ENCODE measurements at regions not wholly inside any gene's neighbourhood (a gene's known extent, or its start where the extent isn't known, plus 50 kb on each side); places are given as distances from the start of the nearest gene placed in this dataset.

- DNase-seq: no peak
Observed at GRCh38 chr16:66240631-66241395, 125.7 kb upstream of the CDH5 start.

GRCh38 chr16:66240088-66240487 is 126.4 kb upstream of the CDH5 start:
- no peak for DNase-seq

DNA sequence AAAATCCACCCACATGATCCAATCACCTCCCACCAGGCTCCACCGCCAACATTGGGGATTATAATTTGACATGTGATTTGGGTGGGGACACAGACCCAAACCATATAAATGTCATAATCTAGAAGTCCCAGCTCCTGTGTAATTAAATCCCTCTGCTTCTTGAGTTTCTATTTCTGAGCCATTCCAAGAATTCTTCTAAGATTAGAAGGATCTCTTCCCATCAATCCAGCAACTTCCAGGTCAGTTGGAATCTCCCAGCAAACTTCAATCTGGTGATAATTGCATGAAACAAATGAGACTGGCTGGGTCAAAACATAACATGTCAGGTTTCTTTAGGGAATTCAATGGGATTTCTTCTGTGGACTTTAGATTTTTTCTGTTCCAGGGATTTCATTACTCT is 127.8 kb upstream of the CDH5 start:
- no peak for DNase-seq

GRCh38 chr16:66236301-66236700 is 130.2 kb upstream of the CDH5 start:
- no peak for DNase-seq

- no peak for DNase-seq
Observed at GRCh38 chr16:66231452-66232160, 134.9 kb upstream of the CDH5 start.

DNA sequence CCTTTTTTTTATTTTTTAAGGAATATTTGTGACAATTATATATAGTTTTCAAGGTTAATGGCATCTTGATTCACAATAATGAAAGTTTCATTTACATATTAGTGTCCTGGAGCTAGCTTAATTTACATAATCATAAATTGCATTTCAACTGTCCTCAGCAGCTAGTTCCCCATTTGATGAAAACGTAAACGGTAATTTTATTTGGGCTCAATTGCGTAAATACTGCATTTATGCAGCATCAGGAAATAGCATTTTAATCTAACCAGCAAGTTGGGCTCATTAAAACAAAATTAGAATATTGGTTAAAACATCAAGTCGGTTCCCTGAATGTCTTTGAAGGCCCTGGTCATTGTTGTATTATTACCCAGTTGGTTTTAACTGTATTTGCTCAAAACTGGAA is 136.8 kb upstream of the CDH5 start:
- no peak for DNase-seq

DNA sequence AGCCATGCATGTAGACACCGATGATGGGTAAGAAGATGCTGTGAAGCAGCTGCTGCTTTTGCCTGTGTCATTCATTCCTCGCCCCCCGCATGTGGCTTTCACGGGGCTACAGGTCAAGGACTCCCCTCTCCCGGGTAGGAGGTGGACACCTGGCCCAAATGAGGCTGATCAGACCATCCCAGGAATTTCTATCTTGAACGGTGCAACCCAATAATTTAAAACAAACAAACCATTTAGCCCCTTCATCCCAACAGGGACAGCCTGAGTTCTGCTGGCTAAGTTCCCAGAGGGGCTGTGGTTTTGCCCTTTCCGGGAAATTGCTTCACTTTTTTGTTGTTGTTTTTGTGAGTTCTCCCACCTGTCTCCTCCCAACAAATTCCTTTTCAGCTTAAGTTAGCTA is 137.7 kb upstream of the CDH5 start:
- DNase-seq: no peak

GRCh38 chr16:66227766-66228530 is 138.5 kb upstream of the CDH5 start:
- no peak for DNase-seq

DNA sequence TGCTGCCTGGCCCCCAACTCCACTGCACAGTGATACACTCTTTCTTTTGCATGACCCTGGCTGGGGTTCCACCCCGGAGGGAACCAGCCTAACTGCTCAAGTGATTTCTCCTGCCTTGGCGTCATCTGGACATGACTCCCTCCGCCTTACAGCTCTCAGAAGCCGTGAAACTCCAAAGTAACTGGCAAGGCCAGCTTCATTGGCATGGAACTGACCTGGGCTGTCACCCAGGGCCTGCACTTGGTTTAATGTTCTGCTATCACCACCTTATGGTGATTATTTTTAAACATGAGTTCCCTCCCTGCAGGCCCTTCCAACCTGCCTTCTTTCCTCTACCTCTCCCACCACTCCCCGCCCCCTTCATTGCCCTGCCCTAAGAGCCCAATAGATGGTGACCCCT is 139.7 kb upstream of the CDH5 start:
- DNase-seq: no peak

- DNase-seq: no peak
Observed at GRCh38 chr16:66225696-66226095, 140.8 kb upstream of the CDH5 start.

- DNase-seq: no peak
Observed at GRCh38 chr16:66224626-66225025, 141.9 kb upstream of the CDH5 start.

DNA sequence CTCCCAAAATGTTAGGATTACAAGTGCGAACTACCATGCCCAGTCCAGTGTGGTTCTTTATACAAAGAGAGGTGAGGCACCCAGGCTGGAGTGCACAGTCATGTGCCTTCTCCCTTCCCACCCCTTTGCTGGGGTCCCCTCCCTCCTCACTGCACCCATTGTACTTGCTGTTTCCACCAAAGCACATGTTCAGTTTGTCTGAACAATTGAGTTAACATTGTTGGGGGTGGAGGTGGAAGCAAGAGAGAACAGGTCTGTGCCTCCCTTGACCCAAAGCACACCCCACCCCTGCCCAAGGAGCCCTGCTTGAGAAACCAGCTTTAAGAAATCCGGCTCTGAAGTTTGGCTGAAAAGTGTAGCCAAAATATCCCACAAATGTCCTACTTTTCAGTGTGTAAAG is 142.3 kb upstream of the CDH5 start:
- no peak for DNase-seq

DNA sequence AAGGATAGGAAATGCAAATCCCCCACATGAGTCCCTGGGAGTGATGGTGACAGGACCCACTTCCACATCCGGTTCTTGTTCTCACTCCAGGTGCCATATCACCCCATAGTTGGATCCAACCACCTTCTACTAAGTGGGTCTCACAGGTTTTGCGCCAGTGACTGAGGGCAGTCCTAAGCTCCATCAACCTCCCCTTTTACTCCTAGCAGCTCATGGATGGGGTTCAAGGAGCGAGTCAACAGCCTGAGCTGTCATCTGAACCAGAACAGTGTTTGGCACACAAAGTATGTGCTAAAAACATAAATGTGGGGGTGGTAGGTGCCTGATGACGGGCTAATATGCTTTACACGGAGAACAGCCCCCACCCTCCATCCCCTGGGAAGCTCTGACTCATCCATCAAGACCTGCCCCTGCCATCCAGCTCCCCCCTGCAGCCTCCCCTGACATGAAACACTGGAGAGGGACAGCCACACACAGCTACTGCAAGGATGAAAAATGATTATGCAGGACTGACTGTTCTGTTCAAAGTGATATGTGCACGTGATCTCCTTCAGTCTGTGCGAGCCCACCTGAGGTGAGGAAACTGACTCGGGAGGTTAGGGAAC is 143.2 kb upstream of the CDH5 start:
- DNase-seq: no peak

DNA sequence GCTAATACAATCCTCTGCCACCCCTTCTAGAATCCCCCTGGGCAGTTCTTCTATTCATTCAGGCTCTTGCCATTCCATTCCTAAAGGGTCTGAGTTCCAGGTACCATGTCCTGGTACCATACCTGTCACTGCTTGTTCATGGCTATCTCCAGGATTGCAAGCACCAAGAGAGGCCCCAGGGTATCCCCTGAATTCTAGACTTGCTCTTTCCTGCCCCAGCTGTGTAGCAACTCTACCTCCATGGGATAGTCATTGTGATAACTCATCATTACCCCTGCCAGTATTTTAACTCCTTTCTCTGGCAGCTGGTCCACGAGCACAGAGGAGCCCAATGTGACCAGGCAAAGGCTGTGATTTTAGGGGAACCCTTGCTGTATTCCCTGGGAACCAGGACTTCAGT is 143.7 kb upstream of the CDH5 start:
- DNase-seq: no peak

DNA sequence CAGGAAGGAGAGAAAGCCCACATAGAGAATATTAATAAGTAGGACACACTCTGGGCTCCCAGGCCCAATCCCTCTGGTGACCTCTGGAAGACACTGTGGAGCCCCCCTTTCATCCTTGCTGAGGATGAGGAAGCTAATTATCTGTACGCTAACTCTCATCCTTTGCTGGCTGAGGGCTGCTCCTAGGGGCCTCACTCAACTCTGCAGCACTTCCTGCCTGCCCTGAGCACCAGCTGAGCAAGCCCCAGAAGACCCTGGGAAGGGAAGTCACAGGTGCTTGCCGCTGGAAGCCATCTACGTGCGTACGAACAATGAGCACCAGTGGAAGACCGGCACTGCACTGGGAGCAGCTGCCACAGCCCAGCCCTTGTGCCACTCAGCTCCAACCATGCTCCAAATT is 145.8 kb upstream of the CDH5 start:
- no peak for DNase-seq

GRCh38 chr16:66219491-66219890 is 147.0 kb upstream of the CDH5 start:
- DNase-seq: no peak

DNA sequence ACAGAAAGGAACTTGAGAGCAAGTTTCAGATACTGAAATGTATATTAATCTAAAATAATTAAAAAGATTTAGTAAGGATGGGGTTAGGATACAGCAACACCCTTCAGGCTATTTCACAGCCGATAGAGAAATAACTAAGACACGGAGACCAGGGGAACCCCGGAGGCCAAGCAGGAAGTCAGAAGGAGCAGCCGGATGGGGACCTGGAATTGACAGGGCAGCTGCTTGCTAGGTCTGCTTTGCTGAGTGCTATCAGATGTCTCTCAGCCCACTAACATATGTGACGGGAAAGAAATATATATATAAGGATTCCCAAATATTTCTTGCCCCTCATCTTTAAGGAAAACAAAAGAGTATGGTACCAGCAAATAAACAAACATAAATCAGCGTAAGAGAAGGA is 154.1 kb upstream of the CDH5 start:
- no peak for DNase-seq

DNA sequence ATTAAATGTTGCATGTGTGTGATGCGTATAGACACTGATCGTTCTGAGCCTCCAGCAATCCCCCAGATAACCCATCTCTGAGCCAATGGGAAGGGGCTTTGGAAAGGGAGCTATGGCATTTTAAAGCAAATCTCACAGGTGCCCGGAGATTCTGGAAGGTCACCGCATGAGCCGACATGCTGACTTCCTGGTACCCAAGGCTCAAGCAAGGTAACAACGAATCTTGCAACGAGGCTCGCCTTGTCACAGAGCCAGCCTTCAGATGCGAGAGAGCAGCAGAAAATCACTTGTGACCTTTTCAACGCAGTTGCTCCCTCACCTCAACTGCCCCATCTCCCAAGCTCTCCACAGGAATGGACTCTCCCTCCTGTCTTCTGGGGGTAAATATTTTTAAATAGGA is 154.8 kb upstream of the CDH5 start:
- no peak for DNase-seq

GRCh38 chr16:66207883-66208265 is 158.6 kb upstream of the CDH5 start:
- DNase-seq: no peak

- no peak for DNase-seq
Observed at GRCh38 chr16:66207139-66207882, 159.2 kb upstream of the CDH5 start.

DNA sequence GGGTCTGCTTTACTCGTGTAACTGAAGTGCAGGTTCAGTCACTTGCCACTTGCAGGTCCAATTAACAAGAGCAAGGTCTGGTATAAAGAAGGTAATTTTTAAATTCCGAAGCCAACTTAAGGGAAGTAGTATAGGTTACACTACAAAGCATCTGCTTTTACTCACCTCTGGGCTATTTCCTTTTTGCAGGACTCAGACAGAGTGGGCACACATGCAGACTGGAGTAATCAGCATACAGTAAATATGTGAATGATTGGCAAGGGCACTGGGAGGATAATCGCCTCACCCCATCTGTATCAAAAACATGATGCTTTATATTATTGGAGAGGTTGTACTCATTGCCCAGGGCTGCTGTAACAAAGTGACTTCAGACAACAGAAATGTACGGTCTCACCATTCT is 160.1 kb upstream of the CDH5 start:
- DNase-seq: no peak

DNA sequence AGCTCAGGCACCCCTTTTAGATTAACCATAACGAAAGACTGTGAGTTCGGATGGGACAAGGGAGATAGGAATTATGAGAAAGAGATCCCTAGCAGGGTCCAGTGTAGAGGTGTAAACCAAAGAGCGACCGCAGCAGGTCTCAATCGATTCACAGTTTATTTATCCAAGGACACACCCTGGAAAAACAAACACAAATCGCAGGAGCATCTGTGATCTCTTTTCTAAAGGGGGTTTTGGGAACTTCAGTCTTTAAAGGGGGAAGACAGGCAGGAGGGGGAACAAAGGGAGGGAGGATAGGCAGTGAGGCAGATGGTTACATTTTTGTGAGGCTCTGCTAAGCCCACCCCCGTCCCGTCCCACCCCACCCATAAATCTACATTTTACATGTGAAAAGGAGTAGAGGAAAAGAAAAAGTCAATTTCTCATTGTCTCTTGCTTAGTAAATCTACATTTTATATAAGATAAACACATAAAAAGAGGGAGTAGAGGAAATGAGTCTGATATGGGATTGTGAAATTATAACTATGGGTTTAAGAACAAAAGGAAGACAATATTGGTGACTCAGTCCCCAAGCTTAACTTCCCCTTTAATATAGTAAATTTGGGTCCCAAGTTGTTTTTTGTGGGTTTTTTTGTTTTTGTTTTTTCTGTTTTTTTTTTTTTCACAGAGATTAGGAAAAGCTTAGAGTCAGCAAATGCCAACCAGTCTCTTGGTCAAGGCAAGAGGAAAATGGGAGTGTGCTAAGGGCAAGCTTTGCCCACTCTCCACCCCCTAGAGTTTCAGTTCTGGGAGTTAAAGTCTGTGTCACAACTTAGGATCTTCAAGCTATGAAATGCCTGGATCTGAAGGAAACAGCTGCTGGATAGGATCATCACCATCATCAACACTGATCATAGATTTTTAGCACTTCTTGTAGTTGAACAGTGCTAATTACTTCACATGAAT is 160.9 kb upstream of the CDH5 start:
- no peak for DNase-seq

Data from activated CD4-positive, alpha-beta T cell treated with anti-CD3 and anti-CD28 coated beads, Interleukin-2, amount 50 U/mL, for 4 hours (primary cell).